ENCODE measurements at regions not wholly inside any gene's neighbourhood (a gene's known extent, or its start where the extent isn't known, plus 50 kb on each side); places are given as distances from the start of the nearest gene placed in this dataset.

GRCh38 chr13:21316376-21316775 is 139.9 kb downstream of the MRPL57 start:
- DNase-seq (ENCODE audit: low read depth in 1 of 2, low spot score in 1 of 2) = no peak

GRCh38 chr13:21318891-21319532 is 140.1 kb downstream of the ZDHHC20 start:
- DNase-seq (ENCODE audit: low read depth in 1 of 2, low spot score in 1 of 2) = no peak

DNA sequence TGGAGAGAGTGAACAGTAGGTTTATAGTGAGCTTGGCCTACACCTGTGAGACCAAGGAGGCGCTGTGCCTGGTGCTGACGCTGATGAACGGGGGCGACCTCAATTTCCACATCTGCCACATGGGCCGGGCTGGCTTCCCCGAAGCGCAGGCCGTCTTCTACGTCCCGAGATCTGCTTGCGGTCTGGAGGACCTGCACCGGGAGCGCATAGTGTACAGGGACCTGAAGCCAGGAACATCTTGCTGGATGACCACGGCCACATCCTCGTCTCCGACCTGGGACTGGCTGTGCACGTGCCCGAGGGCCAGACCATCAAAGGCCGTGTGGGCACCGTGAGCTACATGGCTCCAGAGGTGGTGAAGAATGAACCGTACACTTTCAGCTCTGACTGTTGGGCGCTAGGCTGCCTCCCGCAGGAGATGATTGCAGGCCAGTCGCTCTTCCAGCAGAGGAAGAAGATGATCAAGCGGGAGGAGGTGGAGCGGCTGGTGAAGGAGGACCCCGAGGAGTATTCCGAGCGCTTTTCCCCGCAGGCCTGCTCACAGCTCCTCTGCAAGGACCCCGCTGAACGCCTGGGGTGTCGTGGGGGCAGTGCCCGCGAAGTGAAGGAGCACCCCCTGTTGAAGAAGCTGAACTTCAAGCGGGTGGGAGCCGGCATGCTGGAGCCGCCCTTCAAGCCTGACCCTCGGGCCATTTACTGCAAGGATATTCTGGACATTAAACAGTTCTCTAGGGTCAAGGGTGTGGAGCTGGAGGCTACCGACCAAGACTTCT is 139.0 kb downstream of the ZDHHC20 start:
- DNase-seq (ENCODE audit: low read depth in 1 of 2, low spot score in 1 of 2) = no peak

DNA sequence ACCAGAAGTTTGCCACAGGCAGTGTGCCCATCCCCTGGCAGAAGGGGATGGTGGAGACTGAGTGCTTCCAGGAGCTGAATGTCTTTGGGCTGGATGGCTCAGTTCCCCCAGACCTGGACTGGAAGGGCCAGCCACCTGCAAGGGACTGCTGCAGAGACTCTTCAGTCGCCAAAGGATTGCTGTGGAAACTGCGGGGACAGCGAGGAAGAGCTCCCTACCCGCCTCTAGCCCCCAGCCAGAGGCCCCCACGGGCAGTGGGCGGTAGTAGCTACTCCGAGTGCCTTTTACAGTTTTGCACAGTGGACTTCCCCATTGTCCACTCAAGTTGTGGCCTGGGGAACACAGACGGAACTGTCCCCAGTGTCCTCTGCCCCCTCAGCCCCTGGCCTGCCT is 138.5 kb downstream of the ZDHHC20 start:
- no peak for DNase-seq (ENCODE audit: low read depth in 1 of 2, low spot score in 1 of 2)

GRCh38 chr13:21321269-21321668 is 137.8 kb downstream of the ZDHHC20 start:
- DNase-seq (ENCODE audit: low read depth in 1 of 2, low spot score in 1 of 2) = no peak

- no peak for DNase-seq (ENCODE audit: low read depth in 1 of 2, low spot score in 1 of 2)
Observed at GRCh38 chr13:21322327-21322965, 136.7 kb downstream of the ZDHHC20 start.
